ENCODE measurements at regions not wholly inside any gene's neighbourhood (a gene's known extent, or its start where the extent isn't known, plus 50 kb on each side); places are given as distances from the start of the nearest gene placed in this dataset.

DNA sequence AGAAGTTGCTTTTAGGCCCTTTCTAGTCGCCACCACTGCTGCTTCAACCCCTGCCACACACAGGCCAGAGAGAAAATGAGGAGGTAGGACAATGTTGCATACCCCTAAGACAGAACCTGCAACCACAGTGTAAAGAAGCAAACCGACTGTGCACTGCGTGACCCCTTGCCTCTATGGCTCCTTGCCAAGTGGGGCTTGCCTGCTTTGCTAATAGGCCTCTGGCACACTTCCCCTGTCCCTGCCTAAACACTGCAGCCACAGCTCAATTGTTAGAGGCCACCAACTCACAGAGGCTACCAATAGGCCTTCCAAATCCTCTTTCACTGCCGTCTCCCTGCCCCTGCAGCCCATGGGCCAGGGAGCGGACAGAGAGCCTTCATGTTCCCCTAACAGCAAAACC is 280.1 kb downstream of the CDH10 start:
- Histone ChIP-seq H3K27me3 (replicated peaks; ENCODE audit: control insufficient read depth, insufficient read depth, low read length) (no peaks in the 10 kb centered on the region), H3K4me3 (ENCODE audit: low read depth, low read length) (no peak overlapping the region), H3K4me1 (no peaks in the 10 kb centered on the region), H3K36me3 (ENCODE audit: control insufficient read depth, insufficient read depth, low read length) (no peaks in the 10 kb centered on the region), H3K9me3 (no peaks in the 10 kb centered on the region)
- H3K36me3 Mint-ChIP-seq (ENCODE audit: insufficient read depth, unreplicated experiment) = no peaks in the 10 kb centered on the region
- peaks cover 9% of the 10 kb centered on the region for H3K9me3 Mint-ChIP-seq (ENCODE audit: unreplicated experiment)
- CTCF ChIA-PET = no interaction called here
- no peak for DNase-seq
- no peak overlapping the region for H3K4me3 Mint-ChIP-seq (ENCODE audit: unreplicated experiment)
- no peaks in the 10 kb centered on the region for H3K4me1 Mint-ChIP-seq (ENCODE audit: low read depth, unreplicated experiment)
- H3K27ac Mint-ChIP-seq (ENCODE audit: unreplicated experiment) = no peak overlapping the region
- POLR2A ChIA-PET = no interaction called here
- intact Hi-C loops (cut with micrococcal nuclease; ENCODE audit: unreplicated experiment) = no loop called here
- no peak for TF ChIP-seq CTCF (IDR thresholded peaks at IDR 0.05; ENCODE audit: insufficient read depth in 1 of 2, low read depth in 1 of 2, low read length in 1 of 2, severe bottlenecking in 1 of 2, unreplicated experiment in 1 of 2)
- no peaks in the 10 kb centered on the region for H3K27me3 Mint-ChIP-seq (ENCODE audit: insufficient read depth, unreplicated experiment)
- BruUV-seq (replicated peaks) = no TSS peak

GRCh38 chr5:24365406-24365805 is 279.4 kb downstream of the CDH10 start:
- no peaks in the 10 kb centered on the region for H3K27me3 ChIP-seq (replicated peaks; ENCODE audit: control insufficient read depth, insufficient read depth, low read length)
- no peak overlapping the region for H3K4me3 ChIP-seq (ENCODE audit: low read depth, low read length)
- H3K9me3 ChIP-seq = no peaks in the 10 kb centered on the region
- no TSS peak for BruUV-seq (replicated peaks)
- no peaks in the 10 kb centered on the region for H3K4me1 ChIP-seq
- H3K27ac Mint-ChIP-seq (ENCODE audit: unreplicated experiment) = no peak overlapping the region
- H3K27me3 Mint-ChIP-seq (ENCODE audit: insufficient read depth, unreplicated experiment) = no peaks in the 10 kb centered on the region
- H3K4me3 Mint-ChIP-seq (ENCODE audit: unreplicated experiment) = no peak overlapping the region
- peaks cover 8% of the 10 kb centered on the region for H3K9me3 Mint-ChIP-seq (ENCODE audit: unreplicated experiment)
- TF ChIP-seq CTCF (IDR thresholded peaks at IDR 0.05; ENCODE audit: insufficient read depth in 1 of 2, low read depth in 1 of 2, low read length in 1 of 2, severe bottlenecking in 1 of 2, unreplicated experiment in 1 of 2) = no peak
- POLR2A ChIA-PET = no interaction called here
- intact Hi-C loops (cut with micrococcal nuclease; ENCODE audit: unreplicated experiment) = no loop called here
- no peaks in the 10 kb centered on the region for H3K4me1 Mint-ChIP-seq (ENCODE audit: low read depth, unreplicated experiment)
- H3K36me3 Mint-ChIP-seq (ENCODE audit: insufficient read depth, unreplicated experiment) = no peaks in the 10 kb centered on the region
- CTCF ChIA-PET = no interaction called here
- H3K36me3 ChIP-seq (ENCODE audit: control insufficient read depth, insufficient read depth, low read length) = no peaks in the 10 kb centered on the region
- no peak for DNase-seq

DNA sequence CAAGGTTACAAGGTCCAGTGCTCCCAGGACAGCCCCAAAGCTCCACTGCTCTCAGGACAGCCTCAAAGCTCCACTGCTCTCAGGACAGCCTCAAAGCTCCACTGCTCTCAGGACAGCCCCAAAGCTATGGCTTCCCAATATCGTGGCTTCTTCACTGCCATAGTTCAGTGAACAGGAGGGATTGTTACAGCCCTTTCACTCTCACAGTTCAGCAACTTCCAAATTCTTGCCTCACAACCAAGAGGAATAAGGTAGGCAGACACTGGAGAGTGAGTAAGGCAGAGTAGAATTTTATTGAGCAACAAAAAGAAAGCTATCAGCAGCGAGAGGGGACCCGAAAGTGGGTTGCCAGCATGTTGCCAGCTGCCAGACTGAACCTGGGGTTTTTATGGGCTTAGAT is 277.6 kb downstream of the CDH10 start:
- no peaks in the 10 kb centered on the region for H3K9me3 ChIP-seq
- Mint-ChIP-seq H3K27ac (ENCODE audit: unreplicated experiment) (no peak overlapping the region), H3K9me3 (ENCODE audit: unreplicated experiment) (no peaks in the 10 kb centered on the region), H3K36me3 (ENCODE audit: insufficient read depth, unreplicated experiment) (no peaks in the 10 kb centered on the region), H3K4me1 (ENCODE audit: low read depth, unreplicated experiment) (no peaks in the 10 kb centered on the region), H3K27me3 (ENCODE audit: insufficient read depth, unreplicated experiment) (no peaks in the 10 kb centered on the region), H3K4me3 (ENCODE audit: unreplicated experiment) (no peak overlapping the region)
- no TSS peak for BruUV-seq (replicated peaks)
- ChIA-PET CTCF (no interaction called here), POLR2A (no interaction called here)
- no peak overlapping the region for H3K4me3 ChIP-seq (ENCODE audit: low read depth, low read length)
- no peaks in the 10 kb centered on the region for H3K27me3 ChIP-seq (replicated peaks; ENCODE audit: control insufficient read depth, insufficient read depth, low read length)
- no peak for DNase-seq
- H3K4me1 ChIP-seq = no peaks in the 10 kb centered on the region
- intact Hi-C loops (cut with micrococcal nuclease; ENCODE audit: unreplicated experiment) = no loop called here
- TF ChIP-seq CTCF (IDR thresholded peaks at IDR 0.05; ENCODE audit: insufficient read depth in 1 of 2, low read depth in 1 of 2, low read length in 1 of 2, severe bottlenecking in 1 of 2, unreplicated experiment in 1 of 2) = no peak
- no peaks in the 10 kb centered on the region for H3K36me3 ChIP-seq (ENCODE audit: control insufficient read depth, insufficient read depth, low read length)

Data from Caco-2 (cell line).